K562 (cell line): ENCODE measurements at regions not wholly inside any gene's neighbourhood (a gene's known extent, or its start where the extent isn't known, plus 50 kb on each side); places are given as distances from the start of the nearest gene placed in this dataset.

Source experiments
- ATAC-seq: fragments of 200-7000 bp; cut with Tn5 transposase; 3 replicates; pipeline ENCODE4 v1.9.1; 2020; ENCODE audit warnings: moderate library complexity
- BruUV-seq: library from RNA; stranded (reverse); fragments of 400-500 nt; replicated peaks from 2 replicates; lab custom pipeline; 2021; lab: Mats Ljungman, UMichigan
- CTCF ChIA-PET: fragments of 300-600 bp; formaldehyde crosslinking; extraction: SDS; loops from one replicate; lab custom pipeline; 2021; ENCODE audit warnings: low intra/inter-chr PET ratio; lab: Yijun Ruan, JAX
- POLR2A ChIA-PET: fragments of 300-600, 350-650 bp; sonication (Branson Sonifier 250); formaldehyde crosslinking; extraction: SDS; loops from one replicate; lab custom pipeline; 2021; ENCODE audit warnings: antibody characterized with exemption, inconsistent platforms; lab: Yijun Ruan, JAX
- DNase-seq, 4 experiments: peaks; one replicate each; pipeline versions ENCODE4 v3.0.0 to v3.0.0-alpha.2; 2011 to 2018; ENCODE audit warnings: low spot score in 3 of 4, mixed read lengths in 3 of 4; ENCODE audit errors: extremely low read depth in 1 of 4
- FAIRE-seq: peaks from 2 replicates; lab custom pipeline; 2011; peaks lifted over from hg19 to GRCh38; lab: Jason Lieb, UNC
- H2AFZ ChIP-seq: 2 replicates; pipeline ENCODE4 v1.6.0; 2011; ENCODE audit warnings: low read depth, low read length, control low read depth, inconsistent platforms
- H3K27ac ChIP-seq: fragments of 200-600 bp; 3 replicates; pipeline ENCODE4 v1.8.0; 2011; ENCODE audit warnings: low read depth, mild to moderate bottlenecking, control low read depth, inconsistent platforms, low read length, moderate library complexity, mixed read lengths; ENCODE audit errors: extremely low read depth
- H3K27me3 ChIP-seq, 2 experiments: fragments of 300-600 bp in 1 of 2; 2 replicates in 1 of 2; 3 replicates in 1 of 2; pipeline versions ENCODE4 v1.6.0 to v1.8.0; 2011; ENCODE audit warnings: inconsistent platforms in 2 of 2, low read length in 2 of 2, mild to moderate bottlenecking in 1 of 2, mixed read lengths in 1 of 2, moderate library complexity in 1 of 2; ENCODE audit not compliant: control insufficient read depth in 2 of 2, insufficient read depth in 2 of 2
- H3K36me3 ChIP-seq: fragments of 300-600 bp; 3 replicates; pipeline ENCODE4 v1.8.0; 2011; ENCODE audit warnings: mild to moderate bottlenecking, low read length, inconsistent platforms; ENCODE audit not compliant: control insufficient read depth, insufficient read depth
- H3K4me1 ChIP-seq, 2 experiments: fragments of 200-600 bp in 1 of 2; replicated peaks in 1 of 2; 2 replicates in 1 of 2; 3 replicates in 1 of 2; pipeline versions ENCODE4 v1.5.1 to v1.8.0; 2011; ENCODE audit warnings: inconsistent platforms in 2 of 2, low read length in 2 of 2, mild to moderate bottlenecking in 1 of 2, mixed read lengths in 1 of 2, moderate library complexity in 1 of 2; ENCODE audit not compliant: control insufficient read depth in 2 of 2, insufficient read depth in 2 of 2
- H3K4me2 ChIP-seq: 2 replicates; pipeline ENCODE4 v1.6.1; 2011; ENCODE audit warnings: low read length, control low read depth, inconsistent platforms, mixed read lengths; ENCODE audit not compliant: insufficient read depth
- H3K4me3 ChIP-seq: fragments of 200-600 bp; sonication (generic), shearing (Covaris generic); 2 replicates; pipeline ENCODE4 v1.5.1; 2016; ENCODE audit warnings: control low read depth, inconsistent platforms
- H3K79me2 ChIP-seq: fragments of 200-600 bp; 3 replicates; pipeline ENCODE4 v1.8.0; 2011; ENCODE audit warnings: low read length, inconsistent platforms; ENCODE audit not compliant: control insufficient read depth, insufficient read depth
- H3K9ac ChIP-seq, 2 experiments: 2 replicates each; pipeline versions ENCODE4 v1.6.0 to v1.6.1; 2011; ENCODE audit warnings: low read depth in 2 of 2, low read length in 2 of 2, control low read depth in 1 of 2, inconsistent platforms in 1 of 2, mild to moderate bottlenecking in 1 of 2, mixed read lengths in 1 of 2; ENCODE audit not compliant: insufficient read depth in 1 of 2
- H3K9me1 ChIP-seq: one replicate; pipeline ENCODE4 v1.6.0; 2011; ENCODE audit warnings: inconsistent platforms, mild to moderate bottlenecking, low read length, moderate library complexity; ENCODE audit not compliant: control insufficient read depth, insufficient read depth
- H3K9me3 ChIP-seq: replicated peaks from 2 replicates; pipeline ENCODE4 v1.5.1; 2011; ENCODE audit warnings: low read depth, low read length, inconsistent platforms; ENCODE audit not compliant: control insufficient read depth, insufficient read depth
- H4K20me1 ChIP-seq: replicated peaks from 2 replicates; pipeline ENCODE4 v1.6.1; 2011; ENCODE audit warnings: low read length, inconsistent platforms, mixed read lengths; ENCODE audit not compliant: control insufficient read depth, insufficient read depth
- E2F8 ChIP-seq: fragments of 450-650 bp; IDR thresholded peaks from 2 replicates; pipeline ENCODE4 v1.7.1; 2018; ENCODE audit warnings: mild to moderate bottlenecking, low read depth; ENCODE audit not compliant: partially characterized antibody
- FUS ChIP-seq: fragments of 200-400 bp; formaldehyde crosslinking; optimal IDR thresholded peaks from 2 replicates; pipeline ENCODE3; 2017; ENCODE audit warnings: low read depth, low read length
- GTF2A2 ChIP-seq: IDR thresholded peaks from 2 replicates; pipeline ENCODE4 v1.6.1; 2016; ENCODE audit warnings: mild to moderate bottlenecking, missing genetic modification characterization, missing compliant biosample characterization
- NCOR1 ChIP-seq: fragments of 450-650 bp; IDR thresholded peaks from 2 replicates; pipeline ENCODE4 v1.6.1; 2016; ENCODE audit warnings: mild to moderate bottlenecking, moderate library complexity
- RHOXF2B ChIP-seq: fragments of 250-450 bp; sonication (Bioruptor Pico); conservative IDR thresholded peaks from 2 replicates; pipeline ENCODE4 v1.5.1; 2021
- SMARCC2 ChIP-seq: fragments of 450-650 bp; IDR thresholded peaks from 2 replicates; pipeline ENCODE4 v1.6.1; 2017; ENCODE audit warnings: antibody characterized with exemption, moderate library complexity, mild to moderate bottlenecking, low read depth
- SNIP1 ChIP-seq: fragments of 450-650 bp; IDR thresholded peaks from 2 replicates; pipeline ENCODE4 v1.7.1; 2017; ENCODE audit warnings: low read depth, mild to moderate bottlenecking
- TEAD2 ChIP-seq: fragments of 450-650 bp; IDR thresholded peaks from 2 replicates; pipeline ENCODE4 v1.6.1; 2016; ENCODE audit warnings: missing genetic modification characterization, control low read depth, missing compliant biosample characterization
- TRIM24 ChIP-seq, 2 experiments: fragments of 450-650 bp; IDR thresholded peaks; 2 replicates each; pipeline ENCODE4 v1.6.1; 2016
- USF1 ChIP-seq: sonication (generic); formaldehyde crosslinking; IDR thresholded peaks from 2 replicates; pipeline ENCODE4 v1.9.0; 2022; ENCODE audit warnings: mild to moderate bottlenecking, missing genetic modification reagents
- ZBTB8A ChIP-seq: fragments of 450-650 bp; IDR thresholded peaks from 2 replicates; pipeline ENCODE4 v1.6.1; 2018; ENCODE audit warnings: mild to moderate bottlenecking, moderate library complexity; ENCODE audit not compliant: partially characterized antibody
- ZKSCAN1 ChIP-seq: fragments of 150-350 bp; IDR thresholded peaks from 2 replicates; pipeline ENCODE4 v1.6.1; 2016; ENCODE audit warnings: low read depth, low read length
- ZNF3 ChIP-seq: fragments of 250-450 bp; sonication (Bioruptor Pico); IDR thresholded peaks from 2 replicates; pipeline ENCODE4 v1.5.0; 2021; ENCODE audit warnings: mild to moderate bottlenecking, moderate library complexity
- ZNF436 ChIP-seq: fragments of 250-450, 450-650 bp; sonication (Bioruptor Pico); formaldehyde crosslinking; IDR thresholded peaks from 2 replicates; pipeline ENCODE4 v1.7.0; 2020; ENCODE audit warnings: mild to moderate bottlenecking
- ZNF699 ChIP-seq: fragments of 250-450 bp; sonication (Bioruptor Pico); IDR thresholded peaks from 2 replicates; pipeline ENCODE4 v1.8.0; 2021; ENCODE audit warnings: mild to moderate bottlenecking, moderate library complexity; ENCODE audit not compliant: insufficient replicate concordance
- ZZZ3 ChIP-seq: fragments of 450-650 bp; IDR thresholded peaks from 2 replicates; pipeline ENCODE4 v1.6.1; 2016; ENCODE audit warnings: antibody characterized with exemption, mild to moderate bottlenecking, moderate library complexity
- WGBS: fragments of 100-300 bp; shearing (Covaris generic); methylation state at CpG from one replicate; pipeline ENCODE4 v1.1.6; 2016; ENCODE audit warnings: low coverage, mixed read lengths; ENCODE audit not compliant: insufficient coverage; ENCODE audit errors: missing lambda C conversion rate; 5-methylcytosine and 5-hydroxymethylcytosine counted together
- in situ Hi-C: fragments of 300-500 bp; cut with MboI; formaldehyde crosslinking; loops from 4 replicates; pipeline ENCODE4 v1.15.0; 2018; ENCODE audit warnings: inconsistent platforms, mixed read lengths
- intact Hi-C: fragments of 100-400 bp; cut with micrococcal nuclease; formaldehyde crosslinking; loops from 2 replicates; pipeline ENCODE4 v1.14.2; 2022

DNA sequence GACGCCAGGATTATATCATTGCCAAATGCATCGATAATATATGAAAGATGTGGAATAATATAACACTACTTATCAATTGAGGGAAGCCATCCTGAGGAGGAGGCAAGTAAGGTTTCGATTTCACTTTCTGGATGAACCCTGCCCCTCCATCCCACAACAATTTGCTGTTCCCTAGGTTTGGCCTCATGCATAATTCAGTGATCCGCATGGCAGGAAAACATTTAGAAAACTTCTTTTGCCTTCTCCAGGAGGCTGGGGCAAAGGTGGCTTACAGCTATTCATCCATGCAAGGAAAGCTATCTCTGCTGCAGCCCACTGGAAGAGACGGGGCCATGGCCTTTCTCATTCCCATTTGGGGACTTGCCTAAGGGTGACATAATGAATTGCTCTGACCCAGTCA lies 489.4 kb upstream of the CADM1 start:
- no peak overlapping the region for H3K27ac ChIP-seq
- no peak overlapping the region for H3K9ac ChIP-seq
- TF ChIP-seq ZZZ3 (no peak), ZKSCAN1 (no peak), ZNF436 (no peak), E2F8 (no peak), TRIM24 (IDR thresholded peaks at IDR 0.05) (no peak), GTF2A2 (tag) (no peak), USF1 (no peak), RHOXF2B (CRISPR knock-in tag) (no peak), ZNF699 (CRISPR knock-in tag) (no peak), ZBTB8A (no peak), FUS (no peak), TEAD2 (no peak), ZNF3 (no peak), SNIP1 (no peak), SMARCC2 (no peak), NCOR1 (no peak)
- in situ Hi-C loops (loop anchor here (10.0 kb wide), 1 partner anchor 691 kb away; no protein-coding TSS in a partner anchor), intact Hi-C loops (loop anchor here (10.0 kb wide), 1 partner anchor 429 kb away; no protein-coding TSS in a partner anchor)
- FAIRE-seq (no peak), ATAC-seq (no peak), DNase-seq (no peak)
- no peaks in the 10 kb centered on the region for H4K20me1 ChIP-seq
- H3K4me3 ChIP-seq, result no peak overlapping the region
- BruUV-seq, result no TSS peak
- CTCF ChIA-PET, result no interaction called here
- H3K4me2 ChIP-seq, result no peak overlapping the region
- no peaks in the 10 kb centered on the region; a peak in 1 of 5 replicates for H3K4me1 ChIP-seq
- H2AFZ ChIP-seq, result no peak overlapping the region
- no peaks in the 10 kb centered on the region; a peak in 1 of 5 replicates for H3K27me3 ChIP-seq
- no peaks in the 10 kb centered on the region for H3K79me2 ChIP-seq
- H3K9me1 ChIP-seq, result no peaks in the 10 kb centered on the region
- WGBS, result 0% methylated on average over 5 of the region's 5 CpGs
- H3K36me3 ChIP-seq, result no peaks in the 10 kb centered on the region
- POLR2A ChIA-PET, result no interaction called here
- no peaks in the 10 kb centered on the region for H3K9me3 ChIP-seq
